ENCODE measurements at regions not wholly inside any gene's neighbourhood (a gene's known extent, or its start where the extent isn't known, plus 50 kb on each side); places are given as distances from the start of the nearest gene placed in this dataset.

GRCh38 chr2:16328521-16329190, 337.0 kb downstream of the CYRIA start:
- no peak for TF ChIP-seq CTCF (conservative IDR thresholded peaks at IDR 0.05 in 1 of 2, IDR thresholded peaks at IDR 0.05 in 1 of 2; ENCODE audit: extremely low read depth in 1 of 2, insufficient read depth in 1 of 2, low read depth in 1 of 2, low read length in 2 of 2)
- no peak for TF ChIP-seq EZH2 (IDR thresholded peaks at IDR 0.05; ENCODE audit: borderline replicate concordance, low read length)
